GM12801 (cell line): ENCODE measurements at regions not wholly inside any gene's neighbourhood (a gene's known extent, or its start where the extent isn't known, plus 50 kb on each side); places are given as distances from the start of the nearest gene placed in this dataset.

Experiments
- CTCF ChIP-seq: IDR thresholded peaks from one replicate; pipeline ENCODE4 v1.5.1; 2011; ENCODE audit warnings: control low read depth; ENCODE audit not compliant: insufficient read length; ENCODE audit errors: extremely low read depth

DNA sequence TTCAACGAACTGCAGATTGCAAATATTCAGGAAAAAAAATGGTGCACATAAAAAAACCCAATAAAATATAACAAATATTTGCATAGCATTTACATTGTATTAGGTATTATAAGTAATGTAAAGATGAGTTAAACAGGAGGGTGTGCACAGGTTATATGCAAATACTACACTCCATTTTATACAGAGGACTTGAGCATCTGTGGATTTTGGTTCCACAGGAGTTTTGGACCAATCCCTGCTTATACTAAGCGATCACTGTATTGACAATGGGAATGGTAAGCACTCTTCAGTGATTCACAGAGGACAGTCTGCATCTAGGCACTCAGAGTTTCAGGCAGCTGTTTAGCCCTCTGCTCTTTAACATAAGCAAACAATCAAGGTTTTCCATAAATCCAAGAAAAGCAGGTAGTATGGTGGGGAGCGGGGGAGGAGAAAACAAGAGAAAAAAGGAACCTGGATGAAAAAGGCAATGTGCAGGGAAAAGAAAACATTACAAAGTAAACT is 206.0 kb upstream of the PARD3B start:
- TF ChIP-seq CTCF: no peak

DNA sequence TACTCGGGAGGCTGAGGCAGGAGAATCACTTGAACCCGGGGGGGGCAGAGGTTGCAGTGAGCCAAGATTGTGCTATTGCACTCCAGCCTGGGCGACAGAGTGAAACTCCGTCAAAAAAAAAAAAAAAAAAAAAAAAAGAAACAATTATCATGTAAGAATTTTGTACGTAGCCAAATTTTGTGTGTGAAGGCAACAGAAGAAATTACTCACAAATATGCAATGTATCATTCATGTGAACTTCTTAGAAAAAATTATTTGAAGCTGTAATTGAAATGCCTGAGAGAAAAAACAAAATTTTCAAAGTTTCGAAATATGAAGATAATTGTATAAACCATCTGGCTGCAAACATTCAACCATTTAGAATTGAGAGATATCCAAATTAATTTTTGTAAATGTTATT is 204.8 kb upstream of the PARD3B start:
- TF ChIP-seq CTCF: no peak

- no peak for TF ChIP-seq CTCF
These were observed 203.4 kb upstream of the PARD3B start for GRCh38 chr2:204341887-204342276.

DNA sequence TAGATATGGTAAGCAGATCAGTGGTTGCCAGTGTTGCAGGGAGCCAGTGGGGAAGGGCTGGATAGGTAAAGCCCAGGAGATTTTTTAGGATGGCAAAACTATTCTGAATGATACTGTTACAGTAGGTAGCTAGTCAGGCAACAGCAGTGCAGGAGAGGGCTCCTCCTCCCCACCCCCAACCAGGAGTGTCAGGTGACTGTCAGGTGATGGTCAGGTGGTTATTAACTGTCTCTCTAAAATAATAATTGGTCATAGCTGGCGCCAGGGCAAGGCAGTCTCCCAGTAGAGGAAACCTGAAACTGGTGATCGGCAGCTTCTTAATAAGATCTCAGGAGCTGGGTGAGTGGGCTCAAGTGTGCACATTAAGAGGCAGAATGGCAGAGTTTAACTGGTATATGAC is 201.6 kb upstream of the PARD3B start:
- no peak for TF ChIP-seq CTCF

- no peak for TF ChIP-seq CTCF
These were observed 201.2 kb upstream of the PARD3B start for GRCh38 chr2:204344119-204344518.

DNA sequence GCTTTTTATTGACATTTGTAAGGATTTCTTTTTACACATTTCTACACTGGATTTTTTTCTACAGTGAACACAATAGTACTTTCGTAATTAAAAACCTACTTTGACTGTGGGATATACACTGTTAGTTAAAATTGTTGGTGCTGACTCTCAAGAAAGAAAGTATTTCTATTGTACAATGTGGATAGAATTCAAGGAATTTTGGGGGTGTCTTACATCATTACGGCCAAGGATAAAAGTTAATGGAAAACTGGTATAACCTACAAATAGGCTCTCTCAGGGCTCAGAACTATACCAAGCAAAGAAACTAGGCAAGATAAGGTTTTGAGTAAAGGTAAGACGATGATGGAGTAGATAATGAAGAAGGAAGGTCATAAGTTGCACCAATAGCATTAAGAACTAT is 198.4 kb upstream of the PARD3B start:
- TF ChIP-seq CTCF: no peak

DNA sequence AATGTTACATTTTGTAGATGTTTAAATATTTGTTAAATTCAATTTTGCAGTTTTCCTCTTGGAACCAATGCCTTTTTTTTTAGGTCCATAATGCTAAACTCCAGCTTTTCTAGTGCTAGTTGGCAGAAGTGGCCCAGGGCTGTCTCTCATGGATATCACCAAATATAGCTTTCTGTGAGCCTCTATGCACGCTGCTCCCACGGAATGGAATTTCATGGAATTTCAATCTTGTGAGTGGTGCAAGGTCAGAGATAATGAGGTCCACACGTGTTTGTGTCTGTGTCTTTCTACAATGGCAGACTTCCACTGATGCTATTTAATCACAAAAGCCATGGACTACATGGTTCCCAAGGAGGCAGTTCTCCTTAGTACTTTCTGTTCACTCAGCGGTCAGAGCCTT is 191.5 kb upstream of the PARD3B start:
- TF ChIP-seq CTCF: no peak

DNA sequence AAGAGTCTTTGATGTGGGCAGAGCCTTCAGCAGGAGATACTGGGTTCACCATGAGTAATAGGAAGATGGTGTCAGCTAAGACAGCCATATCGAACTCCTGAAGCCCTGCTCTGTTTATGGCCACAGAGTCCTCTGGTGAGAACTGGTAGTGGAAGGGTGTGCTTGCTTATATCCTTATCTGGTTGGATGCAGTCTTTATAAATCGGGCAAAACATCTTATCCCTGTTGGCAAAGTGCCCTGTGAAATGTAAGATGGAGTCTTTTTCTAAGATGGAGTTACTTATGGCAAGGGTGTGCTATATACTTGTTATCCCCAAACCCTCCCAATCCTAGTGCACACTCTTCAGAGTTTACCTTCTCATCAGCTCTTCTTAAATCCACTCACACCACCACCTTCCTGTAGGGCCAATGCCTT is 190.8 kb upstream of the PARD3B start:
- TF ChIP-seq CTCF: no peak
